GM19025 (cell line): ENCODE measurements at regions not wholly inside any gene's neighbourhood (a gene's known extent, or its start where the extent isn't known, plus 50 kb on each side); places are given as distances from the start of the nearest gene placed in this dataset.
"Not testable (repeated sequence)": the region's sequence is repeated elsewhere in the genome, so short reads cannot be mapped to it uniquely, and the experiment has no call there.

ENCODE experiments used
- ATAC-seq: cut with Tn5 transposase; IDR thresholded peaks from one replicate; pipeline ENCODE4 v1.9.1; 2021; ENCODE audit warnings: mild to moderate bottlenecking, low read depth, moderate library complexity; ENCODE audit not compliant: unreplicated experiment

DNA sequence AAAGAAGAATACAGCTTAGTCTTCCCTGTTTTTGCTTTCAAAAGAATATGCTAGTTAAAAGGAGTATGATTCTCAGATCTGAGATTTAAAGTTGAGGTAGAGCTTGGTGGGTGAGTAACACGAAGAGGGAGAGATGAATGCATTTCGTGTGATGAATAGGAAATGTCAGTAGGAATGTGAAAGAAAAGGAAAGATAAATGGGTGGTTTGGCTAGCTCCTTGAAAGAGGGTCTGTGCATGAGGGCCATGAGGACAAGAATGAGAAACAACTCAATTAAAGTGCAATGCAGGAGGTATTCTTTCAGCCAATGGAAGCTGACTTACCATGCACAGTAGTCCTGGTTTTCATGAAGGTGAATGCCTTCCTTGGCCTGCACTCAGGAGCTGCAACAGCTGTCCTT, 248.2 kb downstream of the HNMT start:
- no peak for ATAC-seq

DNA sequence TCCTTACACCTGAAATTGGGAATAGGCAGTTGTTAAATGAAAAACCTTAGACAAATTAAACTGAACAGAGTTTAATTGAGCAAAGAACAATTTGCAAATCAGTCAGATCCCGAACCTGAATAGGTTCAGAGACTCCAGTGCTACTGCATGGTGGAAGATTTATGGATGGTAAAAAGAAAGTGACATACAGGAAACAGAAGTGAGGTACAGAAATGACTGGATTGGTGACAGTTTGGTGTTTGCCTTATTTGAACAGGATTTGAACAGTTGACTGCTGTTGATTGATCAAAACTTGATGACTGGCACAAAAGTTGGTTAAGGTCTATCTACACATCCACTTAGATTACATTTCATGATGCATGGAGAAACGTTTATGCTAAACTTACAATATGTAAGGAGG, 248.8 kb downstream of the HNMT start:
- no peak for ATAC-seq

DNA sequence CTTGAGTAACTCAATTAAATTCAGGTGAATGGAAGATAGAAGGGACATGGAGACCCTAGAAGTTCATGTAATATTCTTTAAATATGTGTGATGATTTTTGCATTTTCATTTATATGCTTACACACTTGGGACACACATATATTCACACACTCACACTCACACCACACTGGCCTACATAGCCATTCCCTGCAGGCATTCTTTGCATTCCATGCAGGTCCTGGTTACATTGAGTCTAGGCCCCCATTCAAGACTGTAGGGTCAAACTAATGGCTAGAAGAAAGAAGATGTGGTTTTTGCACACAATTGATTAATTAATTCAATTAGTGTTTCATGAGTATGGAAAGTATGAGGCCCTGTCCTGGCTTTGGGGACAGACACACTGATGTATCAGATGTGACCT, 249.4 kb downstream of the HNMT start:
- ATAC-seq = no peak

DNA sequence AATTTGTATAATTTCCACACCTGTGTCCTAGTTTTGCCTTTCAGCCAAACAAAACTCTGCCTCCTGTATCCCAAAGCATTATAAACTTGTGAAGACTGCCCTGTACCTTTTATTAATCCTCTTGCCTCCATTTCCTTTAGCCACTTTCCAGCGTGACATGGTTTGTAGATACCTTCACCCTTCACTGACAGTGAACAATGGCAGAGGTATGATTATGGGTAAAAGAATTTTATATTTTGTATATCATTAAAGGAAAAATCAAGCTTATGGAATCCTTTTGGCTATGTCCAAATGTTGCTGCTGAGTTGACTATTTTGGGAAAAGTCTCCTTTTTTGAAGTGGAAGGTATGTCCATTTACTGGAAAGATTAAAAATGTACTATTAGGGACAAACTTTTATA, 251.7 kb downstream of the HNMT start:
- ATAC-seq = no peak

DNA sequence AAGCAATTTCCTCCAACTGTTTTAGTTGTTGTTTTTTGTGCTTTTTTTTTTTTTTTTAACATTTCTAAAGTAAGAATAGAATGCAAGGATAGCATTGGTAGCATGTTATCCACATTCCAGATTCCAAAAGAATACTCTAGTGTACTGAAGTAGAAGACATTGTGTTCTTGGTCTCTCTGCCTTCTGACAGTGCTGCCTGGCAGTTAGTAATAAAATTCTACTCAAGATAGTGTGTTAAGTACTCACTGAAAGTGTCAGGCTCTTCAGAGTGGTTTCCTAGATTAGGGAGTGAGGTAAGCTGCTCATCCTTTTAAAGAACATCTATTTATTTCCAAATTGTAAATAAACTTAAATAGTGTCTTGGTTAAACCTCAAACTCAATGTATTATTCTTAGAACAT, 253.7 kb downstream of the HNMT start:
- no peak for ATAC-seq

DNA sequence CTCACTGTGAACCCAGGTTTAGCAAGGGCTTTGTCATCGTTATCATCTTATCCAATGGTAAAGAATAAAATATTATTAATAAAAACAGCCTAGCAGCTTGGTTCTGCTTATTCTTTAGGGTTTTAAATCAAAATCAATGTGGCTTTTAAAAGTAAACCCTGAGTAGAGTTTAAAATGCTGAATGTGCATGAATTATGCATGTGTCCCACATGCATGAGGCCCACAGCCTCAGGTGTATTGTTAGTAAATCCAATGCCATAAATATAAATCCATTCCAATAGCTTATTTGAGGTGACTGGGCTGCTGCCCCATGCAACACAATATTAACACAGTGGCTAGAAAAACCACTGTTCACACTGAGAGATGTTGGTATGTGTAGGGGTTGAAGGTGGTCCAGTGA, 254.1 kb downstream of the HNMT start:
- ATAC-seq = no peak

DNA sequence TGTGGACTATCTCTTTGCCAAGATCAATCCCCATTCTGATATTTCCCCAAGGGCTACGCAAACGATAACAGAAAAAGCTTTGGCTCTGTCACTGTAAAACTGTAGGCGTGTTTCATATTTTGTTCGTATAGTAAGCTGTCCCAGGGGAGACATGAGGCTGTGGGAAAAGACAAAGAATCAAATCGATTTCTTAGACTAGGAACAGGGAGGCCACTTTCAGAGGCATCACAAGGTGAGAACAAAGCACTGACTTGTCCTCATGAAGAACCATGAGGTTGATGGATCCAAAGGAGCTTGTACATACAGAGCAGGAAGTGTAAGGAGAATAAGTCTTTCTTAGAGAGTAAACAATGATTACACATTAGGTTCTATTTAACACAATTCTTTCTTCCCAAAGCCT, 255.7 kb downstream of the HNMT start:
- ATAC-seq = no peak

DNA sequence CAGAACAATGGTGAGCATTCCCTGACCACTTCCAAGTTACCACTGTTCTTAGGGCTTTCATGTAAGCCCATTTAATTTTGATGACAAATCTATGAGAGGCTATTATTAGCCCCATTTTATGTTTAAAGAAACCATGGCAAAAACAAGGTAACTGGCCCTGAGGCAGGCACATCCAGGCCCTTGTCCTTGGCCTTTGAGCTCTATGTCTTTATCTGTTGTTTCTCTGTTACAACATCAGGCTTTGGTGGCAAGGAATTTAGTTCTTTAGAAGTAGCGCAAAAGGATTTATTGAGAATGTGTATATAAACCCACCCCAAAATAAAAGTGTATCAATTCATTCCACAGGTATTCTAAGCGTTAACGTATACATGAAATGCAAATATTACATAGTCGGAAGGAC, 257.1 kb downstream of the HNMT start:
- no peak for ATAC-seq

DNA sequence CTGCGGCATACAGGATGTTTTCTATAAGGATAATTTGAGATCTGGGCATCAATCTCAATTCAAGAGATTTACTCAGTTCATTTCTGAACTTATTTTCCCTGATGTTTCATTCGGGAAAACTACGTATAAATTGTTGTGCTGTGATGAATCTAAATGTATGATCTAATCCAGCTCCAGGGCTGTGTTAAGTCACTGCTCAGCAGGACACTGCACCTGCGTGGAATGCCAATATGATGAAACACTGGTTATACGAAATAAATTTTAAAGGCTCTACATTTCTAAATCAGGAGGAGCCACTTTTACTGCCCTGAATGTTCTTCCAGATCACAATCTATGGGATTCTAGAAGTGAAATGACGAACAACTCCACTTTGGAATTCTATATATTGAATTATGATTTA, 259.0 kb downstream of the HNMT start:
- no peak for ATAC-seq

DNA sequence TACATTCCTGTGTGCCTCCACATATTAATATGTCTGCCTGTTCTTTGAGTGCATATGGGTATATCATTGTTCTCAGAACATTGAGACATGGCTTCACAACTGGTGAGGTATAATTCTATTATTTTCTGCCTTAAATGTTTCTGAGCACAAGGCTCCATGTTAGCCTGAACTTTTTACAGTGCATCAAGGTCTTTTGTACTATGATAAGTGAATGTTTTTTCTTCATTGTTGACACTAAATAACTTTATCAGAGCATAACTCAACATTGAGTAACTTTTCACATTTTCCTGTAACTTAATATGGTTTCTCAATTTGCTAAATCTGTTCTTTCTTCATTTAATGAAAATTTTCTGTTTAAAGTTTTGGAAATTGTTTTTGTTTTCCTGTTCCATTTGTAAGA, 262.9 kb downstream of the HNMT start:
- ATAC-seq = no peak

DNA sequence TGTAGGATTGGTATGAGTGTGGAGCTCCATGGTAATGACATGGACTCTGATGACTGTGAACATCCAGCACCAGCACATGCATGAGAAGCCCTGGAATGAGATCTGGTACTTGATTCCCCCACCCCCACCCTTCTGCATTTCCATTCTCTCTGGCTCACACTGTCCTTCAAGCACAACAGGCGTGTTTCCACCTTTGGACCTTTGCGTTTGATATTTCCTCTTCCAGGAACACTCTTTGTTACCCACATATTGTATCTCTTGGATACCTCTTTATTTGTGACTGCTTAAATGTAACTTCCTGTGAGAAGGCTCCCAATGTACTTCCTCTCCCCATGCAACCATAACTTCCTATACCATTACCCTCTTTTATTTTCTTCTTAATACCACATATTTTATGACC, 263.8 kb downstream of the HNMT start:
- ATAC-seq = no peak

DNA sequence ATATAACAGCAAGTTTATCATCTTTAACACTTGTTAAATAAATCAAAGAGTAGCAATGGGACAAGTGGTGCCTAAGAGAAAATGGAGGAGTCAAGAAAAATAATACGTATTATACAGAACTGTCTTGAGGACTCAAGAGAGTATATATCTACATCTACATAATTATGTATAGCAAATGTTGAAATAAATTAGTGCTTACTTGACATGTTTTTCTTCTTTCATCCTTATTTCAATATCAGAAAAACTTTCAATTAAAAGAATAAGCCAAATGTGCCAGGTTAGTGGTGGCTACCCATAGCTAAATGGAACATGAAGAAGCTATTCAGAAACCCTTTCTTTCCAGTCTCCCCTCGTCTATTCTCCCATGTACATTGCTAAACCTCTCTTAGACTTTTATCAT, 267.3 kb upstream of the SPOPL start:
- ATAC-seq = no peak

DNA sequence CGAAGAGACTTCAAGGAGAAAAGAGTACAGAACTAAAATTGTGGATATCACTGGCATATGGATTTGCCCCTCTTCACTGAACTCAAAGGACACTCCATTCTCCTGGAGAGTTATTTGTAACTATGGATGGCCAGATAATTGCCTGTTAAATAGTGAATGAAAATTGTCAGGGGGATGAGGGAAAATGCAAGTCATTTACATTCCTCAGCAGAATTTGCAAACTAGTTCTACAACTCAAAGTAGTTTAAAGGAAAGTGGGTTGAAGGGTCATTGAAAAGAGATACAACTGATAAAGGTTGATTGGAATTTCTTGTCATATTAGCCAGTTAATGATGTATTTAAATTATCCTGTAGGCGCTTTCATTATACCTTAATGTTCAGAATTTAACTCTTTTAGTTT, 266.5 kb upstream of the SPOPL start:
- no peak for ATAC-seq

DNA sequence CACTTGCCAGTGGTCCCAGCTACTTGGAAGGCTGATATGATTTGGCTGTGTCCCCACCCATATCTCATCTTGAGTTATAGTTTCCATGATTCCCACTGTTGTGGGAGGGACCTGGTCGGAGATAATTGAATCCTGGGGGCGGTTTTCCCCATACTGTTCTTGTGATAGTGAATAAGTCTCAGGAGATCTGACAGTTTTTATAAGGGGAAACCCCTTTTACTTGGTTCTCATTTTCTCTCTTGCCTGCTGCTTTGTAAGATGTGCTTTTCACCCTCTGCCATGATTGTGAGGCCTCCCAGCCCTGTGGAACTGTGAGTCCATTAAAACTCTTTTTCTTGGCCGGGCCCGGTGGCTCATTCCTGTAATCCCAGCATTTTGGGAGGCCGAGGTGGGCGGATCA, 265.4 kb upstream of the SPOPL start:
- no peak for ATAC-seq

DNA sequence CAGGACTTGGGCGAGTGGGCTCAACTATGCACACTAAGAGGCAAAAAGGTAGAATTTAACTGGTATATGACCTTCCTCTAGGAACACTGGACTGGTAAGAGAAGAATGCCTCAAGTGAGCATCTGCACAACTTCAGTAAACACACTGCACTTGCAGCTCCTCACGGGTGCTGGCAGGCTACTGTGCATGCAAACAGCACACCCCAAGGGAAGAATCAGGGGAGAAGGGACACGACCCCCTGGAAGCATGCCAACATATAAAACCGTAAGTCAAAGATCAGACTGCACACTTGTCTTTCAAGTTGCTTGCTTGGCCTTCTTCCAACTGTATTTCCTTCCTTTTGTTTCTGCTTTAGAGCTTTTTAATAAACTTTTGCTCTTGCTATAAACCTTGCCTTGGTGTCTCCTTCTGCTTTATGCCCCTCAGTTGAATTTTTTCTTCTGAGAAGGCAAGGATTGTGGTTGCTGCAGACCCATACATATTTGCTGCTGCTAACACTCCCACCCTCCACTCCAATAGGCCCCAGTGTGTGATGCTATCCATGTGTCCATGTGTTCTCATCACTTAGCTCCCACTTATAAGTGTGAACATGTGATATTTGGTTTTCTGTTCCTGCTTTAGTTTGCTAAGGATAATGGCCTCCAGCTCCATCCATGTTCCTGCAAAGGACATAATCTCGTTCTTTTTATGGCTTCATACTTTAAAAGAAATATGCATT, 263.7 kb upstream of the SPOPL start:
- ATAC-seq = no peak

DNA sequence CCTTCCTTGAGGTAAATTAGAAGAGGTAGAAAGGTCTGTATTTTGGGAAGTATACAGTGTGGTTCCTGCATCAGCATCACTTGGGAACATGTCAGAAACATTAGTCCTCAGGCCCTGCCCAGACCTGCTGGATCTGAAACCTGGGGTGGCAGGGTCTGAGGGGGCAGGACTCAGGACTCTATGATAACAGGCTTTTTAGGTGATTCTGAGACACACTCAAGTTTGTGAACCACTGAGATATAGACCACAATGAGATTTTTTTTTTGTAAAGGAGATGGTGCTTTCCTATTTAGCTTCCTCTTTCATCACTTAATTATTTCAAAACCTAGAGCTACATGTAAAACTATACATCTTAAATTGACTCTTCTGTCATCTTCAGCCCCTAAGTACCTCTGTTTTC, 262.7 kb upstream of the SPOPL start:
- ATAC-seq = peak; percentile 59

DNA sequence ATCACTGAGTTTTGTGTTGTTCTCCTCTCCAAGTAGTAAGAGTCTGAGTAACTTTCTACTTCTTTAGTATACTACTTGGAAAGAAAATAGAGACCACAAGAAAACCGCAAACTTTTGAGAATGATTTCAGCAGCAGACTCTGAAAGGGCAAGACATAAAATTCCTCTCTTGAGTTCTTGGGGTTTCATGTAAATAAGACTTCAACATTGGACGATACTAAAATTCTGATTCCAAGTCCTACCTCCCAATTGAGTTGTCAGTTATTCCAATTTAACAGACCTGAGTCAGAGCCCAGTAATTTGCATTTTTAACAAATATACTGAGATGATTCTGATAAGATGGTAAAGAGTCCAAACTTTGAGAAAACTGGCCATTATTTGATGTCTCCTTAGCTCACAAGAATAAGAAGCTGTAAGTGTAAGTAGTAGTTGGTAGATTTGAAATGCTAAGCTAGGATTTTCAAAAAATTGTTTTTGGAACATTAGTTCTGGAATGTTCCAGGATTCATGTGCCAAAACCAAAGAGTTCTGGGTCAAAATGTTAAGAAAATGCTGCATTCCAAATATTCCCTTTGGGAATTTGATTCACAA, 261.6 kb upstream of the SPOPL start:
- ATAC-seq = no peak

DNA sequence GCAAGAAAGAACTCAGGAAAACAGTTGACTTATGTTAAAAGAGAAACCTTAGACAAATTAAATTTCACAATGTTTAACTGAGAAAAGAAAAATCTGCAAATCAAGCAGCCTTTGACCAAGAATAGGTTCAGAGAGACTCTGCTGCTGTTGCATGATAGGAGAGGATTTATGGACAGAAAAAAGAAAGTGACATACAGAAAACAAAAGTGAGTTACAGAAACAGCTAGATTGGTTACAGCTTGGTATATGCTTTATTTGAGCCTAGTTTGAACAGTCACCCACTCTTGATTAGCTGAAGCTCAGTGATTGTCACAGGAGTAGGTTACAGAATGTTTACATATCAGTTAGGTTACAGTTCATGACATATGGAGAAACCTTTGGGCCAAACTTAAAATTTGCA, 258.2 kb upstream of the SPOPL start:
- ATAC-seq = no peak

DNA sequence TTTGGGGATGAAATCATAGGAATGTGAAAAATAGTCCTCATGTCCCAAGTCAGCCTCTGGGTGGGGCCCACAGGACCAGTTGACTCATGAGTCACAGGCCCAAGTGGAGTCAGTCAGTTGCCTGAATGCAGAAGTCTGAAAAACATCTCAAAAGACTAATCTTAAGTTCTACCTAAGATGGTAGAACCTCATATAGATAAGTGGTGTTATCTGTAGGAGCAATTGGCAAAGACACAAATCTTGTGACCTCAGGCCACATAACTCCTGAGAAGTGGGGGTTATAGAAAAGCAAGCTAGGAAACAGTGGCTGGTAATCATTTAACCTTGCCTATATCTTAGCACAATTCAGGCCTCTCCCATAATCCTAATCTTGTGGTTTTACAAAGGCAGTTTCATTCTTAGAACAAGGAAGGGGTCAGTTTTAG, 257.1 kb upstream of the SPOPL start:
- ATAC-seq = no peak

DNA sequence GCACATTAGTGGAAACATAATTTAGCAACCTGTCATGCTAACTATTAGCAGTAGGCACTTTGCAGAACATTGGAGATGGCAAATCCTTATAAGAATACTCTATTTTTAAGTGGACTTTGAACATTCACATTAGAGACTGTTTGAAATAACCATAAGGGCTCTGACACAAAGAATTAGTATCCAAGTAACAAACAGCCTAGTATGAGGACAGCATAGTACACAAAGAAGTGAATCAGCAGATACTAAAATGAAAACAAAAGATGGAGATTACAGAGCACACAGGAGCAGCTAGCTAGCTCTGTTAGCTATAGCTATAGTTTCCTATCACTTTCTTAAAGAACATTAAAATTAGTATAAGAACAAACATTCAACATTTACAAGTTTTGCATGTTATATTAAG, 256.3 kb upstream of the SPOPL start:
- no peak for ATAC-seq

DNA sequence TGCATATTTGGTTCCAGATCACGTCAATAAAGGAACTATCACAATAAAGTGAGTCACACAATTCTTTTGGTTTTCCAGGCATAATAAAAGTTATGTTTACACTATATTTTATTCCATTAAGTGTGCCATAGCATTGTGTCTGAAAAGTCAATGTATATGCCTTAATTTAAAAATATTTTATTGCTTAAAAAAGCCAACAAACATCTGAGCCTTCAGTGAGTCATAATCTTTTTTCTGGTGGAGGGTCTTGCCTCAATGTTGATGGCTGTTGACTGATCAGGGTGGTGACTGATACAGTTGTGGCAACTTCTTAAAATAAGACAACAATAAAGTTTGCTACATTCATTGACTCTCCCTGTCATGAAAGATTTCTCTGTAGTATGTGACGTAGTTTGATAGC, 254.3 kb upstream of the SPOPL start:
- no peak for ATAC-seq

DNA sequence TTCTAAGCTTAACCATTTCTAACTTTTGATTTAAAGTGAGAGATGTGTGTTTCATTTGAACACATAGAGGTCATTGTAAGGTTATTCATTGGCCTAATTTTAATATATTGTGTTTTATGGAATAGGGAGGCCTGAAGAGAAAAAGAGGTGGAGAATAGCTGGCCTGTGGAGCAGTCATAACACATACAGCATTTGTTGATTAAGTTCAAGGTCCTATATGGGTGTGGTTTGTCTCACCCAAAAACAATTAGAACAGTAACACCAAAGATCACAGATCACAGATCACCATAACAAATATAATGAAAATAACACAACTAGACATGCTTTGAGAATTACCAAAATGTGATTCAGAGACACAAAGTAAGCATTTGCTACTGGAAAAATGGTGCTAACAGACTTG, 252.4 kb upstream of the SPOPL start:
- no peak for ATAC-seq

DNA sequence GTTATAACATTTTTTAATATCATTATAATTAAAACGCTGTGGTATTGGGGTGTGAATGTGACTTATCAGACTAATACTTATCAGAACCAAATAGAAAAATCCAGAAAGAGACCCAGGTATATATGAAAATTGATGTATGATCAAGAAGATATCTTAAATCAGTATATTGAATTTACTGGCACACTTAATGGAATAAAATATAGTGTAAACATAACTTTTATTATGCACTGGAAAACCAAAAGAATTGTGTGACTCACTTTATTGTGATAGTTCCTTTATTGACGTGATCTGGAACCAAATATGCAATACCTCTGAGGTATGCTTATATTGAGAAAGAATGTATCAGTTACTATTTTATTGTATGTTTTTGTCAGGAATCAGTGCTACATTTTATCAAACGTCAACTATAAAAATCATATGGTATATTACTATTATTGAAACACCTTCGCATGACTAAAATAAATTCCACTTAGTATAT, 250.7 kb upstream of the SPOPL start:
- ATAC-seq = not testable (repeated sequence)
